Upper lobe of left lung (tissue), 4 donors: ENCODE measurements at regions not wholly inside any gene's neighbourhood (a gene's known extent, or its start where the extent isn't known, plus 50 kb on each side); places are given as distances from the start of the nearest gene placed in this dataset.

Experiments
- EP300 ChIP-seq, 4 donors: sonication (generic); formaldehyde crosslinking; IDR thresholded peaks; one replicate each; pipeline ENCODE4 v1.5.1; 2017; ENCODE audit warnings: antibody characterized with exemption in 4 of 4, control low read depth in 2 of 4
- POLR2A ChIP-seq, 4 donors: fragments of 450-650 bp; IDR thresholded peaks; one replicate each; pipeline ENCODE4 v1.5.1; 2016 to 2017; ENCODE audit warnings: antibody characterized with exemption in 4 of 4, mild to moderate bottlenecking in 2 of 4
- TF ChIP-seq, protein P1 (sequence below), 6 experiments: fragments of 450-650 bp in 4 of 6; fragments of 200-600 bp in 2 of 6; sonication (generic) in 2 of 6; IDR thresholded peaks; one replicate each; pipeline ENCODE4 v1.5.1; 2016 to 2019; ENCODE audit warnings: antibody characterized with exemption in 6 of 6

DNA sequence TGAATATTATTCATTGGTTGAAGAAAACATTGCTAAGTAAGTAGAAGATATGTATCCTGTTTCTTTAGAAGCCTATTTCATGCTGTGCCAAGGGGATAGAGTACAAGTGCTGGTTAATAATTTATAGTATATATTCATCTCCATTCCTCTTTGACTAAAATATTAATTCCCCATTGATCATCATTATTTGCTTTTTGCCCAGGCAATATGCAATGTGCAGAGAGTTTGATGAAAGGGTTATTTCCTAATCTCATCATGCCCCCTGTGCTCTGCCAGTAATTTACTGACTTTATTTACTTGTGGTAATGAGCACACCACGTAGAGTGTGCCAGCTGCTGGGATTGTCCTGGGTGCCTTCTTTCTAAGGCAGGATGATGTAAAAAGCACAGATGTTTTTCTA lies 180.9 kb downstream of the REEP3 start:
- TF ChIP-seq, protein P1, sequence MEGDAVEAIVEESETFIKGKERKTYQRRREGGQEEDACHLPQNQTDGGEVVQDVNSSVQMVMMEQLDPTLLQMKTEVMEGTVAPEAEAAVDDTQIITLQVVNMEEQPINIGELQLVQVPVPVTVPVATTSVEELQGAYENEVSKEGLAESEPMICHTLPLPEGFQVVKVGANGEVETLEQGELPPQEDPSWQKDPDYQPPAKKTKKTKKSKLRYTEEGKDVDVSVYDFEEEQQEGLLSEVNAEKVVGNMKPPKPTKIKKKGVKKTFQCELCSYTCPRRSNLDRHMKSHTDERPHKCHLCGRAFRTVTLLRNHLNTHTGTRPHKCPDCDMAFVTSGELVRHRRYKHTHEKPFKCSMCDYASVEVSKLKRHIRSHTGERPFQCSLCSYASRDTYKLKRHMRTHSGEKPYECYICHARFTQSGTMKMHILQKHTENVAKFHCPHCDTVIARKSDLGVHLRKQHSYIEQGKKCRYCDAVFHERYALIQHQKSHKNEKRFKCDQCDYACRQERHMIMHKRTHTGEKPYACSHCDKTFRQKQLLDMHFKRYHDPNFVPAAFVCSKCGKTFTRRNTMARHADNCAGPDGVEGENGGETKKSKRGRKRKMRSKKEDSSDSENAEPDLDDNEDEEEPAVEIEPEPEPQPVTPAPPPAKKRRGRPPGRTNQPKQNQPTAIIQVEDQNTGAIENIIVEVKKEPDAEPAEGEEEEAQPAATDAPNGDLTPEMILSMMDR (IDR thresholded peaks at IDR 0.05), result no peak
- TF ChIP-seq EP300 (IDR thresholded peaks at IDR 0.05), result no peak
- TF ChIP-seq POLR2A (IDR thresholded peaks at IDR 0.05), result no peak
